GM18502 (cell line): ENCODE measurements at regions not wholly inside any gene's neighbourhood (a gene's known extent, or its start where the extent isn't known, plus 50 kb on each side); places are given as distances from the start of the nearest gene placed in this dataset.
"Not testable (repeated sequence)": the region's sequence is repeated elsewhere in the genome, so short reads cannot be mapped to it uniquely, and the experiment has no call there.

Experiments used
- ATAC-seq: cut with Tn5 transposase; IDR thresholded peaks from one replicate; pipeline ENCODE4 v1.9.1; 2021; ENCODE audit warnings: mild to moderate bottlenecking; ENCODE audit not compliant: unreplicated experiment, poor library complexity

- no peak for ATAC-seq
These were observed 134.0 kb upstream of the FAM174A start for GRCh38 chr5:100401149-100401548.

- not testable (repeated sequence) for ATAC-seq
These were observed 136.4 kb upstream of the FAM174A start for GRCh38 chr5:100398815-100399214.

- not testable (repeated sequence) for ATAC-seq
These were observed 155.8 kb upstream of the FAM174A start for GRCh38 chr5:100379254-100379858.

- not testable (repeated sequence) for ATAC-seq
These were observed 170.3 kb upstream of the FAM174A start for GRCh38 chr5:100364757-100365478.

- ATAC-seq: not testable (repeated sequence)
These were observed 170.8 kb upstream of the FAM174A start for GRCh38 chr5:100364343-100364742.

GRCh38 chr5:100359998-100360397 lies 175.2 kb upstream of the FAM174A start:
- ATAC-seq: not testable (repeated sequence)

GRCh38 chr5:100346269-100346668 lies 188.9 kb upstream of the FAM174A start:
- ATAC-seq: not testable (repeated sequence)

- ATAC-seq: not testable (repeated sequence)
These were observed 193.7 kb upstream of the FAM174A start for GRCh38 chr5:100341485-100341884.

- no peak for ATAC-seq
These were observed 212.7 kb upstream of the FAM174A start for GRCh38 chr5:100322483-100322882.

- ATAC-seq: no peak
These were observed 215.3 kb upstream of the FAM174A start for GRCh38 chr5:100319885-100320284.

GRCh38 chr5:100313657-100314056 lies 221.5 kb upstream of the FAM174A start:
- no peak for ATAC-seq

- no peak for ATAC-seq
These were observed 223.4 kb upstream of the FAM174A start for GRCh38 chr5:100311806-100312205.

GRCh38 chr5:100306000-100306399 lies 229.2 kb upstream of the FAM174A start:
- ATAC-seq: no peak

- ATAC-seq: no peak
These were observed 232.0 kb upstream of the FAM174A start for GRCh38 chr5:100303216-100303615.

GRCh38 chr5:100299261-100299660 lies 235.9 kb upstream of the FAM174A start:
- no peak for ATAC-seq

- ATAC-seq: no peak
These were observed 259.1 kb upstream of the FAM174A start for GRCh38 chr5:100276071-100276470.

GRCh38 chr5:100275631-100276030 lies 259.5 kb upstream of the FAM174A start:
- no peak for ATAC-seq

GRCh38 chr5:100273846-100274580 lies 261.2 kb upstream of the FAM174A start:
- ATAC-seq: no peak

GRCh38 chr5:100270023-100270771 lies 265.0 kb upstream of the FAM174A start:
- no peak for ATAC-seq

GRCh38 chr5:100260968-100261367 lies 274.2 kb upstream of the FAM174A start:
- no peak for ATAC-seq

- no peak for ATAC-seq
These were observed 282.2 kb upstream of the FAM174A start for GRCh38 chr5:100252944-100253343.
